Stomach smooth muscle (tissue), 2 donors: ENCODE measurements at regions not wholly inside any gene's neighbourhood (a gene's known extent, or its start where the extent isn't known, plus 50 kb on each side); places are given as distances from the start of the nearest gene placed in this dataset.
A peak's percentile ranks its signal among the peaks of the same experiment; 100 is the strongest.

ENCODE experiments used
- H3K27ac ChIP-seq: one replicate; pipeline ENCODE4 v1.7.0; 2013; ENCODE audit warnings: mild to moderate bottlenecking, low read length, inconsistent platforms
- H3K27me3 ChIP-seq, 2 donors: one replicate each; pipeline ENCODE4 v1.7.0; 2013; ENCODE audit warnings: low read length in 2 of 2; ENCODE audit not compliant: insufficient read depth in 2 of 2, control insufficient read depth in 1 of 2
- H3K36me3 ChIP-seq, 2 donors: one replicate each; pipeline ENCODE4 v1.7.0; 2013; ENCODE audit warnings: low read length in 2 of 2; ENCODE audit not compliant: control insufficient read depth in 2 of 2, insufficient read depth in 2 of 2
- H3K4me1 ChIP-seq: one replicate; pipeline ENCODE4 v1.7.0; 2013; ENCODE audit warnings: low read length; ENCODE audit not compliant: control insufficient read depth, insufficient read depth
- H3K4me3 ChIP-seq, 2 donors: one replicate each; pipeline ENCODE4 v1.7.0; 2013; ENCODE audit warnings: low read length in 2 of 2
- H3K9ac ChIP-seq, 2 donors: one replicate each; pipeline ENCODE4 v1.7.0; 2013; ENCODE audit warnings: low read length in 2 of 2, mild to moderate bottlenecking in 1 of 2
- H3K9me3 ChIP-seq, 2 donors: one replicate each; pipeline ENCODE4 v1.7.0; 2013; ENCODE audit warnings: low read length in 2 of 2; ENCODE audit not compliant: control insufficient read depth in 2 of 2
- donor health status: healthy.
- donor health status: Pancreatic carcinoma.

- no peaks in the 10 kb centered on the region for H3K36me3 ChIP-seq
- H3K9ac ChIP-seq: no peak overlapping the region
- peaks cover 3% of the 10 kb centered on the region for H3K4me1 ChIP-seq
- no peak overlapping the region for H3K4me3 ChIP-seq
- H3K27ac ChIP-seq: no peak overlapping the region
- no peaks in the 10 kb centered on the region for H3K9me3 ChIP-seq
- H3K27me3 ChIP-seq: peaks cover 0 to 2% of the 10 kb centered on the region in 2 donors
Measured at GRCh38 chr2:2662847-2663356, 331.8 kb upstream of the MYT1L start.

GRCh38 chr2:2662037-2662846 is 331.2 kb upstream of the MYT1L start:
- H3K4me1 ChIP-seq: peaks cover 3% of the 10 kb centered on the region
- H3K4me3 ChIP-seq: no peak overlapping the region
- no peak overlapping the region for H3K9ac ChIP-seq
- no peaks in the 10 kb centered on the region for H3K9me3 ChIP-seq
- no peak overlapping the region for H3K27ac ChIP-seq
- H3K36me3 ChIP-seq: no peaks in the 10 kb centered on the region
- H3K27me3 ChIP-seq: peaks cover 4 to 5% of the 10 kb centered on the region in 2 donors

DNA sequence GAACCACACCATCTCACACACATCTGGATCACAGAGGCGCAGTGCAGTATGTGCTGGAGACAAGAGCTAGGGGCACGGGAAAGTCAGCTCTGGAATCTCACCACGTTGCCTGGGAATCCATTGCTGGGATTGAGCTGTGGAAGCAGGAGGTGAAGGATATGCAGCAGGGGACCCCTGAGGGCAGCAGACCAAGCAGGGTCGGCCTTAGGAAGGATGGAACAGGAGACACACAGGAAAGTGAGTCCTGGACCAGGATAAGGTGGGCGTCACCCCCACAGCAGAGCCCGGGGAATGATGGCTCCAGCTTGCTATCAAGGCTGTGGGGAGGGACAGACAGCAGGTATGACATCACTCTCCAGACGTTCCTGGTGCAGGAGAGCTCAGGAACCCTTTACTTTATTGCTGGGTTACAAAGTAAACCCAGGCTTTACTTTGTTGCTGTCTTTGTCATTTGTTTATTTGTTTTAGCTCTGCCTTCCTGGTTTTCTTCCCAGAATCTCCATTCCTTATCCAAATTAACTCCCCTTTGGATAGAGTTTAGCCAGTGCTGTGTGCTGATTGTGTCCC is 329.8 kb upstream of the MYT1L start:
- Histone ChIP-seq H3K4me3 (no peak overlapping the region), H3K4me1 (peaks cover 8% of the 10 kb centered on the region), H3K27me3 (peaks cover 5 to 6% of the 10 kb centered on the region in 2 donors), H3K9ac (no peak overlapping the region), H3K27ac (no peak overlapping the region), H3K9me3 (no peaks in the 10 kb centered on the region), H3K36me3 (no peaks in the 10 kb centered on the region)

GRCh38 chr2:2657121-2657962 is 326.3 kb upstream of the MYT1L start:
- H3K4me1 ChIP-seq: peaks cover 8% of the 10 kb centered on the region
- no peaks in the 10 kb centered on the region for H3K9me3 ChIP-seq
- H3K9ac ChIP-seq: no peak overlapping the region
- H3K27ac ChIP-seq: no peak overlapping the region
- no peak overlapping the region for H3K4me3 ChIP-seq
- peaks cover 5 to 8% of the 10 kb centered on the region in 2 donors for H3K27me3 ChIP-seq
- H3K36me3 ChIP-seq: no peaks in the 10 kb centered on the region

DNA sequence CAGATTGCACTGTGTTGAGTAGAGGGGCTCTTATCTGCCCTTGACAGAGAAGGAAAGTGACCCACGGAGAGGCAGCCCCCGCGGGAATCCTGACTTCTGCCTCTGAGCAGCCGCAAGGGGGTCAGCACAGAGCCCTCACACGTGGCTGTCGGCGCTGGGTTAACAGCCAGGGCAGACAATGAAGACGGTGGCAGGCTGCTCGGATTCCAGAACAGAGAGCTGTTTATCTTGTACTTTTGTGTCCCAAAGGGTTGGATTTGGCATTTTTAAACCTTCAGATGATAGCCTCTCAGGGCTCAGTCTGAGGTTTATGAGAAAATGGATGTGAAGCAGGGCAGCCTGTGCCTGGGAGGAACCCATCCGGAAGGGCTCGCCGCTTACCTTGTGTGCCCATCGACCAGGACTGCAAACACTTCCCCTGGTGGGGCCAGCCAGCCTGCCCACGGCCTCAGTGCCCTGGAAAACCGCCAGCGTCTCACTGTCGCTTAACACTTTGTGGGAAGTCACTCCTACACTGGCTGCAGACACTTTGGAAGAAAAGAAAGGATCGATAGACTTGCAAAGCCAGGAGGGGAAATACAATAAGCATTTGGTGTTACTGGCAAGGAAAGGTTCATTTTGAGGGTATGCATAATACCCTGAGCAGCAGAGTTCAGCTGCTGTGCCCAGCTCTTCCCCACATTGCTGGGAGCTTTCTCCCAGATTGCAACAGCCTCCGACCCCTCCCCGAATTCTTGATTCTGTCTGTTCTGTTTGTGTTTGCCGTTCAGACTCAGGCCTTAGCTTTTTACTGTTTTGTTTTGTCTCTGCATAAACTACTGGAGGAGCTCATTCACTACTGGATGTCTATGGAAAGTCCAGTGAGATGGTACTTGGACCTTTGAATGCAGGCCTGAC is 325.3 kb upstream of the MYT1L start:
- Histone ChIP-seq H3K27me3 (peaks cover 5 to 8% of the 10 kb centered on the region in 2 donors), H3K4me1 (peaks cover 7% of the 10 kb centered on the region), H3K4me3 (peak overlapping the region in 1 of 2 donors; percentile 15), H3K9ac (no peak overlapping the region), H3K27ac (no peak overlapping the region), H3K36me3 (no peaks in the 10 kb centered on the region), H3K9me3 (no peaks in the 10 kb centered on the region)

DNA sequence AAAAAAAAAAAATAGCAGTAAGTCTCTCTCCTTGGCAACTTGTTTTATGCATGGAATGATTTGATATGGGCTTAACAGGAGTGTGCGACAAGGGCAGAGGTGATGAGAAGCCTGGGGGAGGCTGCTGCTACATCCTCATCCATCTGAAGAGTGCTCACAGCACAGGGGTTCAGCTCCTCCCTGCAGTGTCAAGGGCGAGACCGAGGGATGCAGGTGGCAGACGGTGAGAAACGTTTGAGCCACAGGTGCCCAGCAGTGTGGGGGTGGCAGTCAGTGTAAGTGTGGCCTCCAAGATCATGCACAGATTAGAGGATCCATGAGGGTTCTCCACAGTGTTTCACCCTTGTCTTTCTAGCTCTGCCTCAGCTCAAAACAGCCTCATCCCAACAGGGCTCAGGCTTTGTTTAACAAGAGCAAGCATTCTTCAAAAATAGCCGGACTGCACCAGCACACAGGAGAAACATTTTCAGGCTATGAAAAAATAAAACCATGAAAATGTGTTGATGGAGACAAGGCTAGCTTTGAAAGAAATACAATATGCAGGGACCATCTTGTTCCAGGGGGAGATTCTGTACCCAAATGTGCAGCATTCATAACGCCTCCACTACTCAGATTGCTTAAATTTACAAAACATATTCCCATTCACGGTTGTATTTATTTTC is 324.5 kb upstream of the MYT1L start:
- Histone ChIP-seq H3K36me3 (no peaks in the 10 kb centered on the region), H3K9ac (no peak overlapping the region), H3K4me3 (no peak overlapping the region), H3K4me1 (peaks cover 4% of the 10 kb centered on the region), H3K9me3 (no peaks in the 10 kb centered on the region), H3K27me3 (peaks cover 5 to 8% of the 10 kb centered on the region in 2 donors), H3K27ac (no peak overlapping the region)

GRCh38 chr2:2653231-2653630 is 322.2 kb upstream of the MYT1L start:
- no peak overlapping the region for H3K9ac ChIP-seq
- no peak overlapping the region for H3K27ac ChIP-seq
- no peaks in the 10 kb centered on the region for H3K9me3 ChIP-seq
- H3K36me3 ChIP-seq: no peaks in the 10 kb centered on the region
- no peak overlapping the region for H3K4me3 ChIP-seq
- H3K27me3 ChIP-seq: peaks cover 5 to 8% of the 10 kb centered on the region in 2 donors
- peaks cover 4% of the 10 kb centered on the region for H3K4me1 ChIP-seq

GRCh38 chr2:2650608-2651375 is 319.7 kb upstream of the MYT1L start:
- no peak overlapping the region for H3K9ac ChIP-seq
- no peaks in the 10 kb centered on the region for H3K4me1 ChIP-seq
- H3K27ac ChIP-seq: no peak overlapping the region
- H3K36me3 ChIP-seq: no peaks in the 10 kb centered on the region
- H3K4me3 ChIP-seq: no peak overlapping the region
- peaks cover 0 to 6% of the 10 kb centered on the region in 2 donors for H3K27me3 ChIP-seq
- peaks cover 0 to 3% of the 10 kb centered on the region in 2 donors for H3K9me3 ChIP-seq
